ENCODE measurements at regions not wholly inside any gene's neighbourhood (a gene's known extent, or its start where the extent isn't known, plus 50 kb on each side); places are given as distances from the start of the nearest gene placed in this dataset.
"Not testable (repeated sequence)": the region's sequence is repeated elsewhere in the genome, so short reads cannot be mapped to it uniquely, and the experiment has no call there.

GRCh38 chr1:83130886-83131691, 867.8 kb downstream of the TTLL7 start:
- Histone ChIP-seq H3K36me3 (no peaks in the 10 kb centered on the region), H3K4me3 (no peak overlapping the region), H3K4me1 (no peaks in the 10 kb centered on the region), H3K9me3 (no peaks in the 10 kb centered on the region), H3K27ac (no peak overlapping the region), H3K27me3 (no peaks in the 10 kb centered on the region)
- no peak for DNase-seq
- TF ChIP-seq POLR2A (IDR thresholded peaks at IDR 0.05) (no peak), CTCF (IDR thresholded peaks at IDR 0.05) (no peak)

GRCh38 chr1:83129107-83129506, 869.8 kb downstream of the TTLL7 start:
- TF ChIP-seq CTCF (IDR thresholded peaks at IDR 0.05) (no peak), POLR2A (IDR thresholded peaks at IDR 0.05) (no peak)
- no peaks in the 10 kb centered on the region for H3K4me1 ChIP-seq
- no peak overlapping the region for H3K27ac ChIP-seq
- no peak overlapping the region for H3K4me3 ChIP-seq
- H3K27me3 ChIP-seq = no peaks in the 10 kb centered on the region
- DNase-seq = no peak
- H3K36me3 ChIP-seq = no peaks in the 10 kb centered on the region
- no peaks in the 10 kb centered on the region for H3K9me3 ChIP-seq

- Histone ChIP-seq H3K4me3 (no peak overlapping the region), H3K4me1 (no peaks in the 10 kb centered on the region), H3K27ac (no peak overlapping the region), H3K27me3 (no peaks in the 10 kb centered on the region), H3K9me3 (no peaks in the 10 kb centered on the region), H3K36me3 (no peaks in the 10 kb centered on the region)
- DNase-seq = no peak
- TF ChIP-seq POLR2A (IDR thresholded peaks at IDR 0.05) (no peak), CTCF (IDR thresholded peaks at IDR 0.05) (no peak)
Observed at GRCh38 chr1:83125456-83125855, 873.5 kb downstream of the TTLL7 start.

GRCh38 chr1:83123019-83123418, 875.9 kb downstream of the TTLL7 start:
- no peak for DNase-seq
- Histone ChIP-seq H3K27ac (no peak overlapping the region), H3K4me3 (no peak overlapping the region), H3K4me1 (no peaks in the 10 kb centered on the region), H3K9me3 (no peaks in the 10 kb centered on the region), H3K27me3 (no peaks in the 10 kb centered on the region), H3K36me3 (no peaks in the 10 kb centered on the region)
- TF ChIP-seq POLR2A (IDR thresholded peaks at IDR 0.05) (no peak), CTCF (IDR thresholded peaks at IDR 0.05) (no peak)

- H3K27ac ChIP-seq = no peak overlapping the region
Observed at GRCh38 chr1:83118472-83118871, 880.5 kb downstream of the TTLL7 start.

GRCh38 chr1:83117030-83117429, 881.9 kb downstream of the TTLL7 start:
- H3K27me3 ChIP-seq, H3K4me3 ChIP-seq, H3K4me1 ChIP-seq, DNase-seq, H3K36me3 ChIP-seq, H3K27ac ChIP-seq, H3K9me3 ChIP-seq: not testable (repeated sequence)

More at GRCh38 chr1:83118472-83118871, 880.5 kb downstream of the TTLL7 start:
- DNase-seq = no peak
- H3K4me1 ChIP-seq = no peaks in the 10 kb centered on the region
- H3K4me3 ChIP-seq = no peak overlapping the region
- H3K9me3 ChIP-seq = no peaks in the 10 kb centered on the region
- H3K27me3 ChIP-seq = no peaks in the 10 kb centered on the region
- no peak for TF ChIP-seq CTCF (IDR thresholded peaks at IDR 0.05)
- TF ChIP-seq POLR2A (IDR thresholded peaks at IDR 0.05) = no peak
- no peaks in the 10 kb centered on the region for H3K36me3 ChIP-seq

Data from Peyer's patch (tissue), 4 donors.